GM21717 (cell line): ENCODE measurements at regions not wholly inside any gene's neighbourhood (a gene's known extent, or its start where the extent isn't known, plus 50 kb on each side); places are given as distances from the start of the nearest gene placed in this dataset.

Source experiments
- ATAC-seq: cut with Tn5 transposase; IDR thresholded peaks from one replicate; pipeline ENCODE4 v1.9.1; 2021; ENCODE audit warnings: mild to moderate bottlenecking, moderate library complexity; ENCODE audit not compliant: unreplicated experiment

DNA sequence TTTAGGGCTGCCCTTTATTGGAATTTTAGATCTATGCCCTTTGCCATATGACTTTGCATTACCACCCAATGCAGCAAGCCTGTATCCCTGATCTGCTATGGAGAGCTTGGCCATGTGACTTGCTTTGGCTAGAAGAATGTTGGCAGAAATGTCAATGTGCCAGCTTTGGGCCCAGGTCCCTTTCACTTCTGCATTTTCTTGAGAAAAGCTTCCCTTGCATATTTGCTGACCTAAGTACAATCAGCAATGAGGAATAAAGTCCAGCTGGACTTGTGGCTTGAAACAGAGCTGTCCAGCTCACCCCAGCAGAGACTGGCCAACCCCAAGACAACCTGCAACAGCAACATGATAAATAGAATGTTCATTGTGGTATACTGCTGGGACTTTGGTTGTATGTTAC, 135.9 kb downstream of the PAH start:
- ATAC-seq = no peak

- peak; percentile 74 for ATAC-seq
Measured at GRCh38 chr12:102776041-102776440, 141.0 kb downstream of the PAH start.

DNA sequence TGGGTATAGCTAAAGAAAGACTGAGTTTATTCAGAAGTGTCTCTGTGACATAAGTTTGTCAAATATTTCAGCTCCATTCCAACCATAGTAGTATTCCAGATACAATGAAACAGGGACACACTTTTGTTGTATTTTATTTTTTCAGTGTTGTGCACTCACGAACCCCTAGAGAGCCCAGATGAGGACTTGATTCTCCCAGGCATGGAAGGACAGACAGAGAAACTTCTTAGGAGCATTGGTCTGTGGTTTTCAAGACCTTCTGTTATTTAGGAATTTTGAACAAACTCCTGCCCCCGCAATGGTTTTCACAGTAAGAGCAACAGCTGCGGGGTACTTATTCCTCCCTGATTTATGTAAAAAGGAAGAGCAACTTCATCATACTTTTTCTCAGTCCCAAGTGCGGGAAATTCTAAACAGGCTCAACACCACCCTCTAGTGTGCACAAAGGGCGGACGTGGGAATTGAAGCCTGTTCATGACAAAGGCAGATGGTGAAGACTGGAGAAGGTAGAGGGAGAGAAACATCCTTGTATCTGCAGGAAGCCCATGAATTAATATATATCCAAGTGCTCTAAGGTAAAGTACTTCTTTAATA, 147.6 kb downstream of the PAH start:
- ATAC-seq = peak; percentile 63

GRCh38 chr12:102766961-102767360, 150.1 kb downstream of the PAH start:
- ATAC-seq = no peak

GRCh38 chr12:102765736-102766135, 151.3 kb downstream of the PAH start:
- ATAC-seq = no peak

- ATAC-seq = no peak
Measured at GRCh38 chr12:102763471-102763870, 153.6 kb downstream of the PAH start.

DNA sequence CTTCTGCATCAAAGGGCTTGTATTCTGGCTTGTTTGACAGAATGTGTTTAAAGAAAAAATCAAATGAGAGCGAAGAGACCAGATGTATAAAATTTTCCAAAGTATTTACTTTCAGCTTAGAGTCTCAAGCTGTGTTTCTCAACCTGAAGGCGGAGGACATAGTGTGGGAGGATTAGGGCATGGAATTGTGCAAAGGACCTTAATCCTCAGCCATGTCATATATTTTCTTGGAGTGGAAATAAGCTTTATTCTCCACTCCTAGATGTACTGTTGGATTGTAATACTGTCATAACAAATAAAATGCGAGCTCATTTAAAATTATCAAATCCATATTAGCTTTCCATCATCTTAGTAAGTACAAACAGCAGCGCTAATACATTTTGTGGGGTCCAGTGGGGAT, 154.0 kb downstream of the PAH start:
- ATAC-seq = no peak

GRCh38 chr12:102760322-102760721, 156.7 kb downstream of the PAH start:
- ATAC-seq = no peak

- ATAC-seq = no peak
Measured at GRCh38 chr12:102759466-102759865, 157.6 kb downstream of the PAH start.

- no peak for ATAC-seq
Measured at GRCh38 chr12:102757882-102758226, 159.2 kb downstream of the PAH start.

DNA sequence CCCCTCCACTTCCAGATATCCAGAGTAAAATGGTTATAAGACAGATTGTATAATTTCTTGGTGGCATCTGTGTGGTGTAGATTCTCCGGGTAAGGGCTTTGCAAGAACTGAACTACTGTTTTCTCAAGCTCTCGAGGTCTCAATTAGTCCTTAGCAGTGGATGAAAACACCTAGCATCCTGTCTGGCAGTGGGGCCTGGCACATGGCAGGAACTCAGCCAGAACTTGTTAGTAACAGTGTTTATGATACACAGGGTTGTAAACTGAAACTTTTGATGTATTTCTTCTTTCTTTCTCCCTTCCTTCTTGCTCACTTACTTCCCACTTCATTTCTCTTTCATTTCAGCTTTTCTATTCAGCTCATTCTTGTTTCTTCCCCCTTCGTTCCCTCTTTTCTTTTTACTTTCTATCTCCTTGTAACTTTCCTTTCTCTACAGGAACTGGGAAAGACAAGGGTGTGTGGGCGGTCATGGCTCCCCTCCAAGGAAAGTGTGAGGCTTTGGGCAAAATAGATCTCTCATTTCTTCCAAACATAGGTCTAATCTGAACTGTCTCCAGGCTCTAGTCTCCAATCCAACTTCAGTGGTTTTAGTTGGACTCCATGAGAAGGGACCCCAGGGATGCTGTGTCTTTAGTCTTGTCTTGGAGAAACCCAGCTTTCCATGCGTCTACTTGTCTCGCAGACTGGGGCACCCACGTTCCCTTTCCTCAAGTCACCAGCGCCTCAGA, 159.7 kb downstream of the PAH start:
- ATAC-seq = no peak

GRCh38 chr12:102756530-102756929, 160.5 kb downstream of the PAH start:
- no peak for ATAC-seq

GRCh38 chr12:102755266-102755665, 161.8 kb downstream of the PAH start:
- no peak for ATAC-seq

DNA sequence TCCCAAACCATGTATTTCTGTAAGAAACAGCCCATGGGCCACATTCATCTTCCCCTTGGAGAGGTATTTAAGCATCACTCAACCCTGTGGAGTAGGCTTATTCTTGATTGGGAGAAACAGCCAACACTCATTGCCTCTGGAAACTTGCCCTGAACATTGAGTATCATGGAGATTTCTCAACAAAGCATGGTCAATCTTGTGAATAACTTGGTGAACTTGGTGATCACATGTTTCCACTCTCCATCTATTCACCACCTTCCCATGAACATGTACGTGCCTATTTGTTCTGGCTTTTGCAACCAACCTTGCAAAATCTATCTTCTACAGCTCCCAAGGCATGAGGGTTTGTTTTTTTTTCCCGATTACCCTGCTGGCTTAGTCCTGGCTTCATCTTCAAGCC, 163.2 kb downstream of the PAH start:
- no peak for ATAC-seq

- no peak for ATAC-seq
Measured at GRCh38 chr12:102748704-102749103, 168.3 kb downstream of the PAH start.

DNA sequence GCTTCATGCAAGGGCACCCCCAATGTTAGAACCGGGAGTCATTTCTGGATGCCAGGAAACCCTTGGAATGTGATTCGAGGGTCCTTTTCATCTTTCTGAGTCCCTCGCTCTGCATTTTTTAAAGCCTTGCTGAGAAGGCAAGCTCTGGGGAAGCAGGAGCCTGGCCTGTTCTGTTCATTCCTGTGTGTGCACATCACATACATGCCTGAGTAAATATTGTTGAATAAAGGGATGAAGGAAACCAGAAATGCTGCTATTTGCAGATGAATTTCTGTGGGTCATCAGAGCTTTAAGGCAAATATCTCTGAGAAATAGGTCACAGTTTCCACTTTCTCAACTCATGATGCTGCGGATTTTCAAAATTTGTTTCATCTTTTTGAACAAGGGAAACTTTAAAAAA, 170.1 kb downstream of the PAH start:
- no peak for ATAC-seq

- no peak for ATAC-seq
Measured at GRCh38 chr12:102745971-102746600, 171.0 kb downstream of the PAH start.

- ATAC-seq = no peak
Measured at GRCh38 chr12:102741196-102741595, 175.8 kb downstream of the PAH start.

GRCh38 chr12:102740141-102740955, 176.7 kb downstream of the PAH start:
- no peak for ATAC-seq

GRCh38 chr12:102736328-102736727, 180.7 kb downstream of the PAH start:
- no peak for ATAC-seq

DNA sequence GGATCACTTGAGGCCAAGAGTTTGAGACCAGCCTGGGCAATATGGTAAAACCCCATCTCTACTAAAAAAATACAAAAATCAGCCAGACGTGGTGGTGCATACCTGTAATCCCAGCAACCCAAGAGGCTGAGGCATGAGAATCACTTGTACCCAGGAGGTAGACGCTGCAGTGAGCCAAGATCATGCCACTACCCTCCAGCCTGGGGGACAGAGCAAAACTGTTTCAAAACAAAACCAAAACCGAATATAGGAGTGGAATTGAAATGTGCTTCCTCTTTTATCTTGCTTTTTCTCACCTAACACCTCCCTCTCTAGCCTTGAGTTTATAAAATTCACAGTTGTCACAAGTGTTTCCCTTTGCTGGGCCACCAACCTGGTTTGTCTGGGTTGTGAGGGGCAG, 181.9 kb downstream of the PAH start:
- ATAC-seq = peak; percentile 97

DNA sequence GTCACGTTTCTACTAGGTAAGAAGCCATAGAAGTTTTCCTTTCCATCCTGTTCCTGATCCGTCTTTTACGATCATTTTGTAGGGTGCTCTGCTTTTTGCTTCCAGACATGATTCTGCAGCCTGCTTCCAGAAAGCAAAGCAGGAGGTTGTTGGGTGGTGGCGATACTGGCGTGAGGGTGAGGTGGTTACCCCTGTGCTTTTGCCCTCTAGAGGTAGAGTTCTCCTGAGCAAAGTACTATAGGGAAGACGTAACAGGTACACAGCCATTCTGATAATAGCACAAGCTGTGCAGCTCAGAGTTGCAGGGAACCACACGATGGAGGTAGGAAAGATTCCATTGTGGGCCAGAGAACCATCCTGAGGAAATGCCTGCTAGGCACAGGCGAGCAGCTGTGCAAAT, 186.0 kb downstream of the PAH start:
- no peak for ATAC-seq
